MCF 10A (cell line): ENCODE measurements at regions not wholly inside any gene's neighbourhood (a gene's known extent, or its start where the extent isn't known, plus 50 kb on each side); places are given as distances from the start of the nearest gene placed in this dataset.

ENCODE experiments used
- BruUV-seq: library from RNA; stranded (reverse); fragments of 400-500 nt; replicated peaks from 2 replicates; lab custom pipeline; 2021; lab: Mats Ljungman, UMichigan
- CTCF ChIA-PET: fragments of 300-600 bp; sonication (Branson Sonifier 250); formaldehyde crosslinking; extraction: SDS; loops from one replicate; lab custom pipeline; 2021; ENCODE audit warnings: antibody characterized with exemption, inconsistent platforms; lab: Yijun Ruan, JAX
- POLR2A ChIA-PET: fragments of 300-600, 350-650 bp; sonication (Branson Sonifier 250); formaldehyde crosslinking; extraction: SDS; loops from one replicate; lab custom pipeline; 2020; ENCODE audit warnings: antibody characterized with exemption, inconsistent platforms; lab: Yijun Ruan, JAX
- DNase-seq: peaks from one replicate; pipeline ENCODE4 v3.0.0-alpha.2; 2018; ENCODE audit not compliant: unreplicated experiment
- H3K27ac Mint-ChIP-seq: one replicate; pipeline ENCODE4 v1.8.0; 2022; ENCODE audit warnings: mild to moderate bottlenecking, low read depth, mixed read lengths; ENCODE audit not compliant: unreplicated experiment
- H3K27me3 Mint-ChIP-seq: one replicate; pipeline ENCODE4 v1.8.0; 2022; ENCODE audit warnings: mixed read lengths; ENCODE audit not compliant: insufficient read depth, unreplicated experiment
- H3K36me3 Mint-ChIP-seq: one replicate; pipeline ENCODE4 v1.8.0; 2022; ENCODE audit warnings: mild to moderate bottlenecking, moderate library complexity, mixed read lengths; ENCODE audit not compliant: insufficient read depth, unreplicated experiment
- H3K4me1 Mint-ChIP-seq: one replicate; pipeline ENCODE4 v1.8.0; 2022; ENCODE audit warnings: mixed read lengths; ENCODE audit not compliant: insufficient read depth, unreplicated experiment
- H3K4me3 Mint-ChIP-seq: one replicate; pipeline ENCODE4 v1.8.0; 2022; ENCODE audit warnings: mild to moderate bottlenecking, moderate library complexity, mixed read lengths; ENCODE audit not compliant: unreplicated experiment
- H3K9me3 Mint-ChIP-seq: one replicate; pipeline ENCODE4 v1.8.0; 2022; ENCODE audit warnings: mixed read lengths; ENCODE audit not compliant: unreplicated experiment
- intact Hi-C: fragments of 100-400 bp; cut with micrococcal nuclease; formaldehyde crosslinking; loops from 2 replicates; pipeline ENCODE4 v1.14.1; 2022
- TF ChIP-seq, protein P1 (sequence below): fragments of 200-600 bp; IDR thresholded peaks from one replicate; pipeline ENCODE4 v1.8.0; 2022; ENCODE audit warnings: antibody characterized with exemption, mild to moderate bottlenecking; ENCODE audit not compliant: unreplicated experiment

DNA sequence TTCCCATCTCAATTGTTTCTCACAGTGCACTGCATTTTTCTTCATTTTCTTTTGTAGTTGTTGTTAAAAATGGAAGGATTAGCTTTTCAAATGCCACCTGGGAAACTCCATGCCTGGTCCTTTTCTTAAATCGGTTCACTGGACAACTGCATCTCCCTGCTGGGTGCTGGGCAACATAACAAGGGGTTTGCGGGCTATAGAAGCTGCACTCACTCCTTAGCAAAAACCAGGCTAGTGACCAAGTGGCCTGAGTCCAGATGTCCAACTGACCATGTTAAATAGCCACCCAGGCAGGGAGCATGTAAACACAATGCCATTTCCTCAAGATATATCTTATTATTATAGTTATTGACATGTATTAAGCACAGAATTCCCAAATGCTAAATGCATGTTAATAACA lies 264.9 kb downstream of the ICOS start:
- Mint-ChIP-seq H3K27me3 (peaks cover 20% of the 10 kb centered on the region), H3K27ac (no peak overlapping the region), H3K4me1 (no peaks in the 10 kb centered on the region), H3K36me3 (no peaks in the 10 kb centered on the region), H3K4me3 (no peak overlapping the region), H3K9me3 (no peaks in the 10 kb centered on the region)
- TF ChIP-seq, protein P1, sequence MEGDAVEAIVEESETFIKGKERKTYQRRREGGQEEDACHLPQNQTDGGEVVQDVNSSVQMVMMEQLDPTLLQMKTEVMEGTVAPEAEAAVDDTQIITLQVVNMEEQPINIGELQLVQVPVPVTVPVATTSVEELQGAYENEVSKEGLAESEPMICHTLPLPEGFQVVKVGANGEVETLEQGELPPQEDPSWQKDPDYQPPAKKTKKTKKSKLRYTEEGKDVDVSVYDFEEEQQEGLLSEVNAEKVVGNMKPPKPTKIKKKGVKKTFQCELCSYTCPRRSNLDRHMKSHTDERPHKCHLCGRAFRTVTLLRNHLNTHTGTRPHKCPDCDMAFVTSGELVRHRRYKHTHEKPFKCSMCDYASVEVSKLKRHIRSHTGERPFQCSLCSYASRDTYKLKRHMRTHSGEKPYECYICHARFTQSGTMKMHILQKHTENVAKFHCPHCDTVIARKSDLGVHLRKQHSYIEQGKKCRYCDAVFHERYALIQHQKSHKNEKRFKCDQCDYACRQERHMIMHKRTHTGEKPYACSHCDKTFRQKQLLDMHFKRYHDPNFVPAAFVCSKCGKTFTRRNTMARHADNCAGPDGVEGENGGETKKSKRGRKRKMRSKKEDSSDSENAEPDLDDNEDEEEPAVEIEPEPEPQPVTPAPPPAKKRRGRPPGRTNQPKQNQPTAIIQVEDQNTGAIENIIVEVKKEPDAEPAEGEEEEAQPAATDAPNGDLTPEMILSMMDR: no peak
- no peak for DNase-seq
- intact Hi-C loops: no loop called here
- POLR2A ChIA-PET: no interaction called here
- no TSS peak for BruUV-seq
- CTCF ChIA-PET: interaction anchor here (0.6 kb wide), 1 partner anchor 202 kb away, joined by 3 read pairs; no protein-coding TSS in a partner anchor

DNA sequence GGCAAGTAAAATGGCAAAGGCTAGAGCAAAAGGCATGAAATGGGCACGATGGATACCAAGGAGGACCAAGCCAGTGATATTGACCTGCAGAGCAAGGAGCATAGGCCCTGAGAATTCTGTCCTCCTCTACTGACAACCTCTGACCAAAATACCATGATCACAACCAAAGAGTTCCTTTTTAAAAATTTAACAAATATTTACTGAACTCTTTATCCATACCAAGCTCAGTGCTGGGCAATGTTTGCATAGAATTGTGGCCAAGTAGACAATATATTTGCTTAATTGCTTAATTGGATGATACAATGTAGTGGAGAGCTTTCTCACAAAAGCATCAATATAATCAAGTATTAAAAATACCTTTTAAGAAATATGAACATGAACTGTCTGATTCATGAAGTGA lies 265.7 kb downstream of the ICOS start:
- intact Hi-C loops: no loop called here
- ChIA-PET CTCF (interaction anchor here (0.6 kb wide), 1 partner anchor 606 kb away, joined by 4 read pairs; no protein-coding TSS in a partner anchor), POLR2A (no interaction called here)
- Mint-ChIP-seq H3K36me3 (no peaks in the 10 kb centered on the region), H3K4me1 (no peaks in the 10 kb centered on the region), H3K9me3 (no peaks in the 10 kb centered on the region), H3K27me3 (peaks cover 28% of the 10 kb centered on the region), H3K27ac (no peak overlapping the region), H3K4me3 (no peak overlapping the region)
- TF ChIP-seq, protein P1: no peak
- DNase-seq: no peak
- BruUV-seq: no TSS peak

DNA sequence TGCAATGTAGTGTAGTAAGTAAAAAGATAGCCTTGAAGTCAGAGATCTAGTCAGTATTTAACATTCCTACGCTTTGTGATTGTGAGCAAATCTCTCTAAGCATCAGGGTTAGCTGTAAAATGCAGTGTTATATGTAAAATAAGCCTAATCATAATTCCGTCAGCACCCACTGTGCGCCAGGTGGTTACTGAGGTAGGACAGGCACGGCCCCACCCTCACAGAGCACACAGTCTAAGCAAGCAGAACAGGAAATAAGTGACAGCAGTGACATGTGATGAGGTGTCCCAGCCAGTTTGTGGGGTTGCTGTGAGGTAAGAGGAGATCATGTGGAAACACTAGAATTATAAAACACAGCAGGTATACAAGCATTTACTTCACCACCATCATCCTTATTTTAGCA lies 267.1 kb downstream of the ICOS start:
- no peak for DNase-seq
- Mint-ChIP-seq H3K4me1 (no peaks in the 10 kb centered on the region), H3K9me3 (no peaks in the 10 kb centered on the region), H3K4me3 (no peak overlapping the region), H3K27ac (no peak overlapping the region), H3K27me3 (peaks cover 33% of the 10 kb centered on the region), H3K36me3 (no peaks in the 10 kb centered on the region)
- TF ChIP-seq, protein P1: no peak
- intact Hi-C loops: no loop called here
- ChIA-PET CTCF (no interaction called here), POLR2A (no interaction called here)
- BruUV-seq: no TSS peak

DNA sequence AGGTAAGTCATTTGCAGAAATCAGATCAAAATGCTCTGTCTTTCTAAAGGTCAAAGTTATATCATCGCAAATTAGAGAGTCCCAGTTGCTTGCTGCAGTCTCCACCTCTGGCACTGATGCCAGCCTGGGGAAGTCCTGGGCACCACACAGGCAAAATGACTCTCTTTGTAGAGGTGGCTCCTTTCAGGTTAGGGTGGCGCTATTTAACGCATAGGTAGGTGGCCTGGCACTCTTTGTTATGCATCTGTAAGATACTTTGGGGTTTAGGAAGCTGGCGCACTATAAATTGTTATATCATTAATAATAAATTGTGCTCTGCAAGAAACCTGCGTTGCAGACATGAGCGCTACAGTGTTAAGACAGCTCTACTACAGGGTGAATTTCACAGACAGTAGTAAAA lies 268.5 kb downstream of the ICOS start:
- ChIA-PET POLR2A (interaction anchor here (0.7 kb wide), 1 partner anchor 1204 kb away, joined by 3 read pairs; no protein-coding TSS in a partner anchor), CTCF (no interaction called here)
- BruUV-seq: no TSS peak
- Mint-ChIP-seq H3K4me1 (no peaks in the 10 kb centered on the region), H3K4me3 (no peak overlapping the region), H3K27ac (no peak overlapping the region), H3K9me3 (no peaks in the 10 kb centered on the region), H3K36me3 (no peaks in the 10 kb centered on the region), H3K27me3 (peaks cover 33% of the 10 kb centered on the region)
- no peak for DNase-seq
- TF ChIP-seq, protein P1: no peak
- intact Hi-C loops: no loop called here
